GM23338 (cell line): ENCODE measurements at regions not wholly inside any gene's neighbourhood (a gene's known extent, or its start where the extent isn't known, plus 50 kb on each side); places are given as distances from the start of the nearest gene placed in this dataset.
"Not testable (repeated sequence)": the region's sequence is repeated elsewhere in the genome, so short reads cannot be mapped to it uniquely, and the experiment has no call there.

Source experiments
- ATAC-seq: fragments of 200-7000 bp; cut with Tn5 transposase; 3 replicates; pipeline ENCODE4 v1.9.1; 2020
- DNase-seq: peaks from one replicate; pipeline ENCODE4 v3.0.0-alpha.2; 2015; ENCODE audit warnings: low spot score
- H2AFZ ChIP-seq: fragments of 200-600 bp; sonication (generic); 2 replicates; pipeline ENCODE4 v1.8.0; 2016; ENCODE audit warnings: antibody characterized with exemption, mild to moderate bottlenecking, moderate library complexity
- H3F3A ChIP-seq: fragments of 200-600 bp; sonication (generic); replicated peaks from 2 replicates; pipeline ENCODE4 v1.8.0; 2017; ENCODE audit warnings: antibody characterized with exemption, mixed run types, low read depth
- H3K27ac ChIP-seq: fragments of 200-600 bp; sonication (generic); 2 replicates; pipeline ENCODE4 v1.6.1; 2016; ENCODE audit warnings: low read depth
- H3K27me3 ChIP-seq: fragments of 200-600 bp; sonication (generic); 2 replicates; pipeline ENCODE4 v1.8.0; 2016; ENCODE audit warnings: mild to moderate bottlenecking, mixed run types, moderate library complexity; ENCODE audit not compliant: insufficient read depth
- H3K36me3 ChIP-seq: fragments of 200-600 bp; sonication (generic); 2 replicates; pipeline ENCODE4 v1.8.0; 2016; ENCODE audit warnings: mild to moderate bottlenecking; ENCODE audit not compliant: insufficient read depth
- H3K4me1 ChIP-seq: fragments of 200-600 bp; sonication (generic); 2 replicates; pipeline ENCODE4 v1.8.0; 2016; ENCODE audit warnings: mild to moderate bottlenecking, moderate library complexity; ENCODE audit not compliant: insufficient read depth
- H3K4me2 ChIP-seq: fragments of 200-600 bp; sonication (generic); 2 replicates; pipeline ENCODE4 v1.7.1; 2017; ENCODE audit warnings: mixed run types
- H3K4me3 ChIP-seq: fragments of 200-600 bp; sonication (generic); 2 replicates; pipeline ENCODE4 v1.6.1; 2016; ENCODE audit warnings: mixed run types
- H3K79me2 ChIP-seq: fragments of 200-600 bp; sonication (generic); replicated peaks from 2 replicates; pipeline ENCODE4 v1.8.0; 2017; ENCODE audit warnings: mild to moderate bottlenecking; ENCODE audit not compliant: insufficient read depth
- H3K9me2 ChIP-seq: fragments of 200-600 bp; sonication (generic); 2 replicates; pipeline ENCODE4 v1.8.0; 2017; ENCODE audit not compliant: insufficient read depth
- H4K20me1 ChIP-seq: fragments of 200-600 bp; sonication (generic); replicated peaks from 2 replicates; pipeline ENCODE4 v1.8.0; 2017; ENCODE audit warnings: mild to moderate bottlenecking; ENCODE audit not compliant: insufficient read depth
- H3K27ac Mint-ChIP-seq: 2 replicates; pipeline ENCODE4 v1.8.0; 2020; ENCODE audit warnings: inconsistent platforms, mild to moderate bottlenecking, moderate library complexity, mixed read lengths
- H3K27me3 Mint-ChIP-seq: 3 replicates; pipeline ENCODE4 v1.8.0; 2022; ENCODE audit warnings: low read depth, mild to moderate bottlenecking, moderate library complexity, mixed read lengths, inconsistent platforms; ENCODE audit not compliant: insufficient read depth, poor library complexity
- H3K36me3 Mint-ChIP-seq: 3 replicates; pipeline ENCODE4 v1.8.0; 2021; ENCODE audit warnings: low read depth, mild to moderate bottlenecking, inconsistent platforms, moderate library complexity, mixed read lengths
- H3K4me1 Mint-ChIP-seq: 3 replicates; pipeline ENCODE4 v1.8.0; 2020; ENCODE audit warnings: mild to moderate bottlenecking, inconsistent platforms, mixed read lengths
- H3K4me3 Mint-ChIP-seq: 3 replicates; pipeline ENCODE4 v1.8.0; 2021; ENCODE audit warnings: moderate library complexity, mild to moderate bottlenecking, inconsistent platforms, mixed read lengths
- H3K9me3 Mint-ChIP-seq: 3 replicates; pipeline ENCODE4 v1.8.0; 2020; ENCODE audit warnings: moderate library complexity, mild to moderate bottlenecking, inconsistent platforms, mixed read lengths
- EZH2 ChIP-seq: fragments of 200-600 bp; sonication (generic); IDR thresholded peaks from one replicate; pipeline ENCODE4 v1.8.0; 2017; ENCODE audit warnings: antibody characterized with exemption, mild to moderate bottlenecking, low read depth; ENCODE audit not compliant: unreplicated experiment
- JUNB ChIP-seq: IDR thresholded peaks from one replicate; pipeline ENCODE4 v1.6.1; 2016; ENCODE audit warnings: antibody characterized with exemption; ENCODE audit not compliant: unreplicated experiment
- POLR2AphosphoS5 ChIP-seq: IDR thresholded peaks from 2 replicates; pipeline ENCODE4 v1.6.1; 2016; ENCODE audit warnings: antibody characterized with exemption, low read depth
- ZNF114 ChIP-seq: fragments of 250-450 bp; sonication (Bioruptor Pico); IDR thresholded peaks from 2 replicates; pipeline ENCODE4 v1.5.0; 2020; ENCODE audit warnings: mild to moderate bottlenecking, moderate library complexity
- ZNF331 ChIP-seq: fragments of 250-450 bp; sonication (Bioruptor Pico); IDR thresholded peaks from 2 replicates; pipeline ENCODE4 v1.5.0; 2020; ENCODE audit warnings: low read depth, mild to moderate bottlenecking, moderate library complexity
- ZNF462 ChIP-seq: fragments of 250-450 bp; sonication (Bioruptor Pico); IDR thresholded peaks from 2 replicates; pipeline ENCODE4 v1.5.0; 2020; ENCODE audit warnings: mild to moderate bottlenecking, moderate library complexity

- TF ChIP-seq ZNF462 (no peak), ZNF331 (no peak), POLR2AphosphoS5 (no peak)
Measured at GRCh38 chr14:63130531-63130930, 73.7 kb upstream of the RHOJ start (continued).

- H3F3A ChIP-seq, H3K4me2 ChIP-seq, H3K9me2 ChIP-seq, H3K4me3 ChIP-seq, ATAC-seq, DNase-seq, H3K27ac Mint-ChIP-seq, H3K4me1 Mint-ChIP-seq, H3K79me2 ChIP-seq, H3K36me3 ChIP-seq, H3K4me3 Mint-ChIP-seq, H3K27me3 ChIP-seq, H3K9me3 Mint-ChIP-seq, H3K4me1 ChIP-seq, H3K27me3 Mint-ChIP-seq, H3K36me3 Mint-ChIP-seq, H3K27ac ChIP-seq, H4K20me1 ChIP-seq, H2AFZ ChIP-seq: not testable (repeated sequence)
Measured at GRCh38 chr14:63106487-63106886, 61.2 kb upstream of the KCNH5 start.

- peaks cover 2% of the 10 kb centered on the region for H3K27me3 Mint-ChIP-seq
- no peaks in the 10 kb centered on the region; the same call in 2 of the 3 replicates for H3K9me3 Mint-ChIP-seq
- H3K4me3 ChIP-seq, result no peak overlapping the region
- ATAC-seq (no peak), DNase-seq (no peak)
- H3K79me2 ChIP-seq, result no peaks in the 10 kb centered on the region
- no peaks in the 10 kb centered on the region for H3K36me3 ChIP-seq
- TF ChIP-seq EZH2 (no peak), ZNF462 (no peak), ZNF114 (CRISPR knock-in tag) (no peak), JUNB (no peak)
- H3K36me3 Mint-ChIP-seq, result no peaks in the 10 kb centered on the region
- H3K4me2 ChIP-seq, result no peak overlapping the region
- H3K4me1 ChIP-seq, result no peaks in the 10 kb centered on the region
- H3K4me1 Mint-ChIP-seq, result no peaks in the 10 kb centered on the region; the same call in 2 of the 3 replicates
- H2AFZ ChIP-seq, result no peak overlapping the region
- H4K20me1 ChIP-seq, result no peaks in the 10 kb centered on the region
- H3F3A ChIP-seq, result no peaks in the 10 kb centered on the region
- H3K9me2 ChIP-seq, result 0 out of 2 replicates have a peak, but pooled peaks cover 3% of the 10 kb centered on the region
- H3K27me3 ChIP-seq, result no peaks in the 10 kb centered on the region
- H3K27ac Mint-ChIP-seq, result no peak overlapping the region
- H3K27ac ChIP-seq, result no peak overlapping the region
- no peak overlapping the region for H3K4me3 Mint-ChIP-seq
Measured at GRCh38 chr14:63100552-63100951, 55.3 kb upstream of the KCNH5 start.
